ENCODE measurements at regions not wholly inside any gene's neighbourhood (a gene's known extent, or its start where the extent isn't known, plus 50 kb on each side); places are given as distances from the start of the nearest gene placed in this dataset.

- FAIRE-seq, result no peak
These were observed 231.0 kb upstream of the MVB12B start for GRCh38 chr9:126095546-126096190.

- no peak for FAIRE-seq
These were observed 230.3 kb upstream of the MVB12B start for GRCh38 chr9:126096340-126096739.

DNA sequence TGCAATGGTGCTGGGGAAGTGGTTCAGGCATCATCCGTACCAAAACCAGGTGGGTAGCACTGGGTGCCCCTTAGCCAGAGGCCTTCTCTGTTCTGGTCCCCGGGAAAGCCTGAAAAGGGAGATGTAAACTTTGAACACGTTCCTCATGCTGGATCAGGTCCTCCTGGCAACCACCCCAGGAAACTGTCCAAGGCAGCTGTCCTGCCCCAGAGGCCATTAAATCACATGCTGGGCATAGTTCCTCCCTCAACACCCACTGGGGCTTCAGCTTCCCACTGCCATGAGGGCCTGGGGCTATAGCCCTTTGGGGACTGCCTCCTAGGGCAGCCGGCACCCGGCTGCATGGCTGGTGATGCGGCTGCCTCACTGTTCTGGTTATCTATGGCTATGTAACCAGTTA lies 228.9 kb upstream of the MVB12B start:
- no peak for FAIRE-seq

GRCh38 chr9:126106404-126106803 lies 220.2 kb upstream of the MVB12B start:
- no peak for FAIRE-seq

GRCh38 chr9:126107693-126108092 lies 218.9 kb upstream of the MVB12B start:
- FAIRE-seq, result no peak

GRCh38 chr9:126108240-126108639 lies 218.4 kb upstream of the MVB12B start:
- FAIRE-seq, result no peak

GRCh38 chr9:126109575-126109974 lies 217.1 kb upstream of the MVB12B start:
- no peak for FAIRE-seq

- FAIRE-seq, result no peak
These were observed 215.1 kb upstream of the MVB12B start for GRCh38 chr9:126111556-126111955.

DNA sequence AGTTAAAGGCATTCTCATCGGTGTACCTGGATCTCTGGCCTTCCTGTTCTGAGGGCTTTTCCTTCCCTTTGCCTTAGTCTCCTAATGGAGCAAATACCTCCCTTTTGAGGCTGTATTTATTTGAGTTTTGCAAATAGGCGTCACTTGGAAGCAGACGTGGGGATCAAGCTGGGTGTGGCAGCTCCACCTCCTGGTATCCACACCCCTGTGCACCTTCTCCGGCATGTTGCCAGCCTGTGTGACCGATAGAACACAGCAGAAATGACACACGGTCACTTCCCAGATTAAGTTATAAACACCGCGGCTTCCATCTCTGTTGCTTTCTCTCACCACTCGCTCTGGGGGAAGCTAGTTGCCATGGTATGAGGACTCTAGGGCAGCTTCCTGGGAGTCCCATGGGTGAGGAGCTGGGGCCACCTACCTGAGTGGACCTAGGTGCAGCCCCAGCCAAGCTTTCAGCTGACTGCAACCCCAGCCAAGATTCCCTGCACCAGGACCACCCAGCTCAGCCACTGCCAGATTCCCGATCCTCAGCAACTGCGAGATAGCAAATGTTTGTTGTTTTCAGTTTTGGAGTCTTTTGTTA lies 214.4 kb upstream of the MVB12B start:
- FAIRE-seq, result no peak

- FAIRE-seq, result no peak
These were observed 213.5 kb upstream of the MVB12B start for GRCh38 chr9:126113176-126113575.

DNA sequence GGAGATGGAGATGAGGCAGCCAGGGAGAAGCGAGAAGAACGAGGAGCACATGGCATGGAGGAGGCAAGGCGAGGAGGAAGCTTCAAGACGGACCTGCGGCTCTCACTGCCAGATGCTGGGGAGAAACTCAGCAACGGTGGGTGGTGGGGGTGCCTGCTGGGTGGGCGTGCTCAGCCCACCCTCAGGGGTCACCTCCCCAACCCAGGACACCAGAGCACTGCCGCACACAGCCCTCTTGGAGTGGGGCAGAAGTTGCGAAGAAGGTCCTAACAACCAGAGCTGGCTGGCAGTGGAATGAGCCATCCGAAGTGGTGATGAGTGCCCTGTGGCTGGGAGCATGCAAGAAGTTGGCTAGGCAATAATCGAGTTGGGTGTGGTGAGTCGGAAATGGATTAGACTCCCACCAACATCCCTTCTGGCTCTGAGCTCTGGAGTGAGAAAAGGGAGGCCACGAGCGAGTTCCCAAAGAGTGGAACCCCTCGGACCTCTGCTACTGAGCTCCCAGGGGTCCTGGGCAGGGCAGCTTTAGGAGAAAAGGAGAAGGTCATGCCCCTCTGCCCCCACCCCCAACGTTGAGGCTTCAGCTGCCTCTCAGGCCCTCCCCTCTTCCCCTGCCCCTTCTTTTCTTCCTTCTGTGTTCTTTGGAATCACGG lies 212.7 kb upstream of the MVB12B start:
- no peak for FAIRE-seq

GRCh38 chr9:126114409-126114760 lies 212.2 kb upstream of the MVB12B start:
- no peak for FAIRE-seq

DNA sequence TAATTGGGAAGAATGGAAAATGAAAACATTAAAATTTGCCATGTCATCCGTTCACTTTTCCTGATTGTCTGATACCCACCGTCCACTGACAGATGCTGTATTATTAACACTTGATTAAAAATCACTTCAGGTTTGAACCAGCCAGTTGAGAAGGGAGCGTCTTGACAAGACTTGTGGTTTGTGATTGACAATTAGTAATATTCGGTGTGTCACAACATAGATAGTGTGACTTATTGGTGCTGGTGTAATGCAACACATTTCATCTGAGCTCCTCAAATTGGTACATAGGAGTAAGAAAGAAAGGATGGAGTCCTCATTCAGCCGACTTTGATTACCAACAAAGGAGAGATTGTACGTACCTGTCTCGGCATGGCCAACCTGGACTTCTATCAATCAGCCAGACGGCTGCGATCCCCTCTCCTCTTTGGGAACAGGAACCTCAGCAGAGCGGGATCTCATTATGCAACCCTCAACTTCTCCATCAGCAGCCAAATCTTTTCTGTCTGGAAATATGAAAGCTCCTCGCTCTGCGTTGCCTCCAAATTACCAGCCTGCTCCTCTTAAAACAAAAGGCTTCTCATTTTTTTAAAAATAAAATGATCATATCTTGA lies 211.7 kb upstream of the MVB12B start:
- no peak for FAIRE-seq

DNA sequence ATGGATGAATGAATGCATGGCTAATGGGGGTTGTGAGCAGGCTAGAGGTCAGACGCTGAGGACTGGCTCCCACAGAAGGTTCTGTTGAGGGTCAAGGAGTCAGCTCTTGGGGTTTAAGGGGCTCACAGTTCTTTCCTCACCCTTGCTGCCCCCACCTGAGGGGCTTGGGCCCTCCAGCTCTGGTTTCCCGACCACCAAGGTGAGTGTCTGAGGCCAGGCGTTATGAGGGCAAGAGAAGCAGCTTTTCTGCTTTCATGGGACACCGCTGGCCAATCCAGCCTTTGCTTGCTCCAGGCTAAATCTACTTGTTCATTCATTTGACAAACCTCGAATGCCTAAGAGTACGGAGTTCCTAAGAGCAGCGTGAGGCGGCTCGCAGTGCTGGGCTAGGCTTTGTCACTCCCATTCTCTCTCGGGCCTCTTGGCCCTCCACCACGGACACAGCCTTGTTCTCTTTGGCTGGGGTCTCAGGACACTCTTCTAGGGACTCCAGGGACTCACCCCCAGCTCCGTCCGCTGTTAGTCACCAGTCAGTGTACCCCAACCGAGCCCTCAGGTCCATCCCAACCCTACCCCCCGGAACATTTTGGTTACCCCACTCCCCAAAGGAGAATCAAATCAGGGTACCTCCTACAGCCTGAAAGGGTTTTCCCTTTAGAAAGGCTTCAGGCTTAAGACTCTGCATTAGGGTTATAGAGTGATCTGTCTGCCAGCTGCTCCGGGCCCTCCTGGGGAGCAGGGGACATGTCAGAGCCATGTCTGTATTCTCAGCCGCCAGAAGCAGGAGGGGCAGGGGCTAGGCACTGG lies 210.1 kb upstream of the MVB12B start:
- no peak for FAIRE-seq

GRCh38 chr9:126117158-126117425 lies 209.5 kb upstream of the MVB12B start:
- FAIRE-seq, result no peak

- FAIRE-seq, result no peak
These were observed 209.0 kb upstream of the MVB12B start for GRCh38 chr9:126117631-126118030.

GRCh38 chr9:126119731-126120130 lies 206.9 kb upstream of the MVB12B start:
- no peak for FAIRE-seq

DNA sequence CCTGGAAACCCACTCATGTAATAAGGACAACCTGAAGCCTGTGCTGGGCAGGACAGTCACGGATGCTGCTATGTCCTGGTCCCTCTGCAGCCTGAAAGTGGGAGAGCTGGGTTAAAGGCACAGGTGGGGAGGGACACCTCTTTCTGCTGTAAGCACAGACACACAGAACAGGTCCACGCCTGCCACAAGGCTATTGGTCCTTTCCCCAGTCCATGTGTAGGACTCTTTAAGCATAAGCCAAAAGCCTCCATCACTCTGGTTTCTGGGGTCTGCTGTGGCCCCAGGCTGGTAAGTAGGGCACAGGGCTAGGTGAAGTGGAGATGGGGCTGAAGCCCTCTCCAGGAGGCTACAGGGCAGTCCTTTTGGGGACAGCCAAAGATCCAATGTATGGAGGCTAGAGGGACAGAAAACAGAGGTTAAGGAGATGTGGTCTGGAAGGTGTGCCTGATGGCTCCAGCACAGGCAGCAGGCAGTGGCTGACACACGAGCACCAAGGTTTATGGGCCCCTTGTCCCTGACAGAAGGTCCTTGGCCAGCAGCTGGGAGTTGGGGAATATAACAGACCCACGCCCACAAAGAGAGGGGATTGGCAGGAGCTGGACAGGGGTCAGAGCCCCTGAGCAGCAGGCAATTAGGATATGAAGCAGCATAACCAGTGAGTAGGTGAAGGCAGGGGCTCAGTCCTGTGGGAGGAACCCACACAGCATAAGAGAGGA lies 203.6 kb upstream of the MVB12B start:
- no peak for FAIRE-seq

- no peak for FAIRE-seq
These were observed 202.7 kb upstream of the MVB12B start for GRCh38 chr9:126123927-126124326.

DNA sequence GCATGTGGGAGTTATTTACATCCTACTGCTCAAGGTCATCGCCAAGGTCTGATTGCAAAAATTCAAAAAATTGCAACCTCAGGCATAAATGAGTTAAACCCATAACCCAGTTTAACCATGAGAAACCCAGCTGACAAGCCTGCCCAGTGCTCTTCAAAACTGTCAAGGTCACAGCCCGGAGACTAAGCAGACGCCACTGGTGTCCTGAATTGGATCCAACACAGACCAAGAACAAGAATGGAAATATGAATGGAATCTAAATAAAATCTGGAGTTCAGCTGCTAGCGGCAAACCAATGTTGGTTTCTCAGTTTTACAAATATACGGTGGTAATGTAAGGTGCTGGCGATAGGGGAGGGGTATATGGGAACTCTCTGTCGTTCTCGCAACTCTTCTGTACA lies 201.5 kb upstream of the MVB12B start:
- FAIRE-seq, result no peak

DNA sequence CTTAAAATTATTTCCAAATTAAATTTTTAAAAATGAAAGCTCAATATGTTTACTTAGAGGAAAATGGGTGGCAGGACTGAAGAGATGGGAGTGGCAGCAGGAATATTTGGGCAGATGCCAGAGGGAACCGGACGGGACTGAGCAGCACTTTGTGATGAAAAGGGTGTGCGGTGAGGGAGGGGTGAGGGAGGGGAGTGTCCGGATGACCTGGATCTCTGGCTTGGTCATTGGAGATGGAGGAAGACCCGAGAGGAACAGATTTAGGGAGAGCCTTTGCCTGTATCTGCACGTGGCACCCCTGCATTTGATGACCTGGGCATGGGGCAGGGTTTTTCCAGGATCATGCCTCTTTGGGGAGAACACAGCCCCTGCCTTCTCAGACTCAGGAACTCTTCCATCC lies 201.1 kb upstream of the MVB12B start:
- FAIRE-seq, result no peak

DNA sequence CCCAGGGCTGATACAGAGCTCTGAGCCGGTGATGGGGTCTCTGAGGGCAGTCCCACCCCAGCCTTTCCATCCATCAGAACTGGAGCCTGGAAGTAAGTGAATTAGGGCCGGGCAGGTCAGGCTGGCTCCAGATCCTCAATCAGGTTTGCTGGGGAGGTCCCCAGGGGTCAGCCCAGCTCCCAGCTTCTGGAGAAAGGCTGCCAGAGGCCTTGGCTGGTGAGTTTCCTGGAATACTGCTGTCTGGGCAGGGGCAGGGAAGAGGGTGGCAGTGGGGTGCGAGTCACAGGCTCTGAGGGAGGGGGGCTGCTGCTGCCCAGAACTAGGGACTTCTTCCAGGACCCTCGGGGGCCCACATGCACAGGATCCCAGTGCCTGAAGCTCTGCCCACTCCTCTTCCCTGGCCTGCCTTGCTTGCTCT lies 200.6 kb upstream of the MVB12B start:
- FAIRE-seq, result no peak

- FAIRE-seq, result no peak
These were observed 199.8 kb upstream of the MVB12B start for GRCh38 chr9:126126807-126127206.

All from G401.6 (cell line).